ENCODE measurements at regions not wholly inside any gene's neighbourhood (a gene's known extent, or its start where the extent isn't known, plus 50 kb on each side); places are given as distances from the start of the nearest gene placed in this dataset.

DNA sequence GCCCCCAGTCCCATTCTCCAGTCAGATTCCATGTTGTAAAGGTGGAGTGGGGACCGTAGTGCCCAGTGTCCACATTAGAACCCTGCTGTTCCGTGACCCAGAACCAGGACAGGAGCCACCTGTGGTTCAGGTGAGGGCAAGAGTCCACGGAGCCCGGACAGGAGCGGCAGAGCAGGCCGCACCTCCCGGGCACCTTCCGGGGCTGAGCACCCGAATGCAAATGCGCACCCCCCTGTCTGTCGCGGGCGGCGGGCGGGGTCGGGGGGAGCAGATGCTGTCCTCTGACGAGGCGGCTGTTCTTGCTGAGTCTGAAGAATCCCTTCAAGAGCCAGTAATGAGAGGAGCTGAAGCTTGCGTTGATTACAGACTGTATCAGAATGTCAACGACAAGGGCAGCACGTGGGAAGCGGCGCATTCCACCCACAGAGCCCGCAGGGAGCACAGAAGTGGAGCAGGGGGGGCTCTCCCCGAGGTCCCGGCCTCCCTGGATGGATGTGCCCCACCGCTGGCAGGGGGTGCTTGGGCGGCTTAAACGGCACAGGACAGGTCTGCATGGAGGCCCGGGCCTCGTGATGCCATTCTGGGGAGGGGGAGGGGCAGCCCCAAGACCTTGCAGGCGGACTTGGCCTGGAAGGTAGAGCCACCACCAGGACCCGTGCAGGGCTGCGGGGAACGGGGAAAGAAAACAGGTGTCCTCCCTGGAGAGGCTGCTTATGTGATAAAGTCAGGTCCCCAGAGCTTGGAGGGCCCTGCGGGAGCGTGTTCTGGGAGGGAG, 407.5 kb upstream of the RNF32 start:
- DNase-seq (ENCODE audit: low read depth in 3 of 3, low spot score in 1 of 3), result no peak

GRCh38 chr7:156230576-156230975, 410.0 kb upstream of the RNF32 start:
- no peak for DNase-seq (ENCODE audit: low read depth in 3 of 3, low spot score in 1 of 3)

GRCh38 chr7:156224833-156225225, 412.6 kb upstream of the SHH start:
- no peak for DNase-seq (ENCODE audit: low read depth in 3 of 3, low spot score in 1 of 3)

- no peak for DNase-seq (ENCODE audit: low read depth in 3 of 3, low spot score in 1 of 3)
Measured at GRCh38 chr7:156223935-156224832, 411.9 kb upstream of the SHH start.

GRCh38 chr7:156222611-156223010, 410.3 kb upstream of the SHH start:
- DNase-seq (ENCODE audit: low read depth in 3 of 3, low spot score in 1 of 3), result no peak

DNA sequence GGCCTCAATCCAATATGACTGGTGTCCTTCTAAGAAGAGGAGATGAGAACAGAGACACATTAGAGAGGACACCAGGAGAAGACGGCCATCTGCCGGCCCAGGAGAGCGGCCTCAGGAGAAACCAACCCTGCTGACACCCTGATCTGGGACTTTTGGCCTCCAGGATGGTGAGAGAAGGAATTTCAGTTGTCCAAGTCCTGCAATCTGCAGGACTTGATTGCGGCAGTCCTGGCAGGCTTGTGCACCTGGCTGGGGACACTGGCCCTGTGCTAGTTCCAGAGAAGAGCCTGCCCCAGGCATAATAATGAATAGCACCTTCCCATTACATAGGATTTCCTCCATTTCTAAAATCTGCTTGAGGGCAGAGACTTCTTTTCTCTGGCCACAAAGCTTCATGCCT, 409.9 kb upstream of the SHH start:
- no peak for DNase-seq (ENCODE audit: low read depth in 3 of 3, low spot score in 1 of 3)

- DNase-seq (ENCODE audit: low read depth in 3 of 3, low spot score in 1 of 3), result no peak
Measured at GRCh38 chr7:156220701-156221100, 408.4 kb upstream of the SHH start.

DNA sequence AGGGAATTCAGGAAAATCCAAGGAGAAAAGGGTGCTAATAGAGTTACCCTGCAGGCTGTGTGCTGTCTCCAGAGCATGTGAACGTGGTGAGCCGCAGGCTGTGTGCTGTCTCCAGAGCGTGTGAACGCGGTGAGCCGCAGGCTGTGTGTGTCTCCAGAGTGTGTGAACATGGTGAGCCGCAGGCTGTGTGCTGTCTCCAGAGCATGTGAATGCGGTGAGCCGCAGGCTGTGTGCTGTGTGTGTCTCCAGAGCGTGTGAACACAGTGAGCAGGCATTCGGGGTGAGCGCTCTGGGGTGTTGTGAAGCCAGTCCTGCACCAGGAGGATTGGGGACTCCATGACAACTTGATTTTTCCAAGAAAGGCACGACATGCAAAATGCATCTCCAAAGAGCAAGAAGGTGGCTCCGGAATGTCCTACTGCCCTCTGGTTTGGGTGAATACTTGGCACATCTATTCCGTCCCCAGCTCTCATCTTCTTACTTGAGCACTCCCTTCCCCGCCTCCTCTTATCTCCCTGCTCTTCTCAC, 407.9 kb upstream of the SHH start:
- DNase-seq (ENCODE audit: low read depth in 3 of 3, low spot score in 1 of 3), result no peak

DNA sequence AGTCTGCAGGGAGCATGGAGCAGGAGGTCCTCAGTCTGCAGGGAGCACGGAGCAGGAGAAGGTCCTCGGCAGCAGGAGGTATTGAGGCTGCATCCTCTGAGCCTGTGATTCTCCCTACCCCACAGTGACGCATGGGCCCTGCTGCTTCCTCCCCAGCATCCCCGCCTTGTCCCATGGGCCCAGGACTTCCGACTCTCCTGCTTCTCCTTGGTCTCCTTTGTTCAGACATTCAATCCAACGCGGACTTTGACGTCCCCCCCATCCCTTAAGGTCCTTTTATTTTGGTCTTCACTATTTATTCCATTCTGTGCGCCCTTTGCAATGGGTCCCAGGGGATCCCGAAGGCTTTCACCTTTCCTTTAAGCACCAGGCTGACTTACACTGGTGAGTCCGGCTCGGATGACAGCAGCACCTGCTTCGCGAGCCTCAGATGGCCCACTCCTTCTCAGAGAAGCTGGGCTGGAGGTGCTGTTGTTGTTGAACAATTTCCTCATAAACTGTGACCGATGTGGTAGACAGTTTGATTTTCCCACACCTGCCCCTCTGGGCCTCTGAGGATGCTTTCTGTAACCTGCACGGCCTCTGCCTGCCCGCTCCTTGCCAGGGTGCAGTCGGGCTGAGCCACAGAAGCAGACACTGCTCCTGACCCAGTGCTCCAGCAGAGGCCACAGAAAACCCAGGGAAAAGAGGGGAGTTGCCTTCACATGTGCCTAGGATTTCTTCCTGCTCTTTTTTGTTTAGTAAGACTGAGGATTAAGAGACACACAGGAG, 407.2 kb upstream of the SHH start:
- no peak for DNase-seq (ENCODE audit: low read depth in 3 of 3, low spot score in 1 of 3)

DNA sequence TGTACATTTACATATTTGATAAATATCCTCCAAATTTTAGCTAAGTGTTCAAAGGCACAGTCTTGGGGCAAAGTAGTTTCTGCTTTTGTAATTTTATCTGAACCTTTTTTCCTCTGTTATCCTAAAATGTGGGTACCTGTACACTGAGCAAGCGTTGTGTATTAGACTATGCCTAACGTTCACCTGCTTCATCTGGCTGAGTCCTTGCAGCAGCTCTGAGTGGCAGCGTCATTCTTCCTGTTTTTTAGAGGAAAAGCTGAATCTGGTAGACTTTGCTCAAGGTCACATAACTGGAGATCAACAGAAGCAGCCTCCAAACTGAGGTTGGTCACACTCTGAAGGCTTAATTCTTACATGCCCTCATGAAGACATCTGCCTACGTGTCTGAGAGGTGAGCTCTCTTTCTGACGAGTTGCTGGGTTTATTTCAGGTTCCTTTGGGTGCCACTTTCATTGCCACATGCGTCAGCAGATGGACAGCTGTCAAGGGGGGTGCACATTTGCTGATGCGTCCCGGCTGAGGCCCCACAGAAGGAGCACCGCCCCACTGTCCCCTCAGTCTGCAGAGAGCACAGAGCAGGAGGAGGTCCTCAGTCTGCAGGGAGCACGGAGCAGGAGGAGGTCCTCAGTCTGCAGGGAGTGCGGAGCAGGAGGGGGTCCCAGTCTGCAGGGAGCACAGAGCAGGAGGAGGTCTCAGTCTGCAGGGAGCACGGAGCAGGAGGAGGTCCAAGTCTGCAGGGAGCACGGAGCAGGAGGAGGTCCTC, 406.5 kb upstream of the SHH start:
- DNase-seq (ENCODE audit: low read depth in 3 of 3, low spot score in 1 of 3), result no peak

GRCh38 chr7:156217803-156218202, 405.5 kb upstream of the SHH start:
- DNase-seq (ENCODE audit: low read depth in 3 of 3, low spot score in 1 of 3), result no peak

- DNase-seq (ENCODE audit: low read depth in 3 of 3, low spot score in 1 of 3), result no peak
Measured at GRCh38 chr7:156209087-156209486, 396.8 kb upstream of the SHH start.

DNA sequence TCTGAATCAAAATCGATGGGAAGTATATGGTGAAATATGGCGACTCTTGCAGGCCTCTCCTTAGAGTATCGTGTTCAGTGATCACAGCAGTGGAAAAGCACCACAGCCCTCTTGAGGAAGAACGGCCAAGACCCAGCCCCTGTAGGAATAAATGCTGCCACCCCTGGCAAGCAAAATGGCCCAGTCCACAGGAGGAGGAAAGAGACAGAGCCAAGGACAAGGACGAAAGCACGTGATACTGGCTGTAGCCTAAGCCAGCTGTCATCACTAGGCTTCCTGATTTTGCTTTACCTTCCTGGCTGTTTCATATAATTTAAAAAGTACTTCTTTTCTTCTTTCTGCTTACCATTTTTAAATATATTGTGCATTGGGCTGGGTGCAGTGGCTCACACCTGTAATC, 395.0 kb upstream of the SHH start:
- DNase-seq (ENCODE audit: low read depth in 3 of 3, low spot score in 1 of 3), result no peak

- DNase-seq (ENCODE audit: low read depth in 3 of 3, low spot score in 1 of 3), result no peak
Measured at GRCh38 chr7:156206174-156206573, 393.9 kb upstream of the SHH start.

- no peak for DNase-seq (ENCODE audit: low read depth in 3 of 3, low spot score in 1 of 3)
Measured at GRCh38 chr7:156204820-156205219, 392.6 kb upstream of the SHH start.

DNA sequence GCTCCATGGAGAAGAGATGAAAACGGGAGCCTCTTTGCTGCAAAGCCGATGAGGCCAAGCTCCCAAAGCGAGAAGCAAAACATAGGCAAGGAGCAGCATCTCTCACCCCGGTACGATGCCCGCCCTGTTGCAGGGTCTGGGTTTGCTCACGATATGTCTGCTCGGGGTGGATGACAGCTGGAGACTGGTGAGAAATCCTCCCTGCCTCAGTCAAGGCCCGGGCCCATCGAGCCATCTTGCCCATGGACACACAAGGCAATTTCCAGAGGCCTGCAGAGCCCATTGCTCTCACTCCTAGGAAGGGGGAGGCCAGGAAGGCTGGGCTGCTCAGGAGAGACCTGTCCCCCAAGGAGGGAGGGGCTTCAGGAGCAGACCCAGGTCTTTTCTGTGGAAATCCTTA, 391.7 kb upstream of the SHH start:
- no peak for DNase-seq (ENCODE audit: low read depth in 3 of 3, low spot score in 1 of 3)

DNA sequence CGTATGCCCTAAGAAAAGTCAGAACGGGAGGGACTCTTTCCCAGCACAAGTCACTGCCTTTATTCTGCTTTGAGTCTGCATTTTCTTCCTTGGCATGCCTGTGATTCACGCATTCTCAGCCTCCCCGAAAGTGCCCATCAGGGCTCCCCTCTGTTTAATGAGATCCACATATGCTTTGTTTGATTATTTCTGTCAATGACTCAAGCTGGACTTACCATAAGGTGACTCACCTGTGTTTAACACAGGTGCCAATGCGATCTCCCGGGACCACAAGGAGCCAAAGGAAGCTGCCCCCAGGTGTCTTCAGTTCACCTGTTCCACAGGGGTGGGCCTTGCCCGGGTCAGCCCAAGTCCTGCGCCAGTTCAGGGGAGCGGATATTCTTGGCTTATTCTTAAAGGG, 386.0 kb upstream of the SHH start:
- DNase-seq (ENCODE audit: low read depth in 3 of 3, low spot score in 1 of 3), result no peak

DNA sequence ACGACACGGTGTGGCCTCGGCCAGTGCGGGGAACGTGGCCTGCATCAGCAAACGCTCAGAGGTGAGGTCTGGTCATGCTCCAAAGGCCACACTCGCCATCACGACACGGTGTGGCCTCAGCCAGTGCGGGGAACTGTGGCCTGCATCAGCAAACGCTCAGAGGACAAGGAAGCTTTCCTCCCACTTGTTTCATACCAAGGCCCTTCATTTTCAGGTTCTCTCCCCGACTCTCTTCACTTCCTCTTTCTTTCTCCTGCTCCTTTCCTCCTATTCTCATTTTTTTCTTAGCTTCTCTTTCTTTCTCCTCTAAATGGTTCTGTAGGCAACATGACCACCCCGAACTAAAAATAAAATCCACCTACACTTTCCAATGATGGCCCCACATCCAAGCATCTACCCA, 384.4 kb upstream of the SHH start:
- DNase-seq (ENCODE audit: low read depth in 3 of 3, low spot score in 1 of 3), result no peak

DNA sequence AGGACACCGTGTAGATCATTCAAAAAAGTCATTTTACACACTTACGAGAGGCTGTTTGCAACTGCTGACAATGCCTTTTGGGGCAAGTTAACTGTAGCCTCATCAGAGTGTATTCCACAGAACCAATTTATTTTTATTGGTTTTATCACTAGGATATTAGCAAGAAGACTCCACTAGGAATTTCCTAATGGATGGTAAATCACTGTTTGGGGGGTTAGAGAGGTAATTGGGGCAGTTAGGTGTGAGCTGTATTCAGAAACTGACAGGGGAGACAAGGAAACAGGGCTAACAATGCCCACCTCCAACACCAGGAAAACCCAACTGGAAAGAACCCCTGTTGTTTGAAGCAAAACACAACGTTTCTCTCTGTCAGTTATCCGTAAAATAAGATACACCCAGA, 383.0 kb upstream of the SHH start:
- DNase-seq (ENCODE audit: low read depth in 3 of 3, low spot score in 1 of 3), result no peak

DNA sequence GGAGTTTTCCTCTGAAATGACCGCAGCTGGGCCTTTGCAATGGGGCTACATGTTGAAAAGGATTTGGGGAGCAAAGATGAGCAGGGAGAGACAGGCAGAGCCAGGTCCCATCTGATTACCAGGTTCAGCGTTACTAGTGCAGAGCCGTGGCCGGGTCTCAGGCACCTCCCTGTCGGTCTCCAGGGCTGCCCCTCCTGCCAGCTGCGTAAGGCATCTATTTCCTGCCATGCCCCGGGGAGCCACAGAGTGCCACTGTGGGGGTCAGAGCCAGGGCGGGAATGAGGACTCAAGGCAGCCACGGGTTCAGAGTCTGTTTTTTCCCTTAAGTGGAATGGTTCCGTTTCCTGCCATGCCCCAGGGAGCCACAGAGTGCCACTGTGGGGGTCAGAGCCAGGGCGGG, 382.6 kb upstream of the SHH start:
- DNase-seq (ENCODE audit: low read depth in 3 of 3, low spot score in 1 of 3), result no peak

DNA sequence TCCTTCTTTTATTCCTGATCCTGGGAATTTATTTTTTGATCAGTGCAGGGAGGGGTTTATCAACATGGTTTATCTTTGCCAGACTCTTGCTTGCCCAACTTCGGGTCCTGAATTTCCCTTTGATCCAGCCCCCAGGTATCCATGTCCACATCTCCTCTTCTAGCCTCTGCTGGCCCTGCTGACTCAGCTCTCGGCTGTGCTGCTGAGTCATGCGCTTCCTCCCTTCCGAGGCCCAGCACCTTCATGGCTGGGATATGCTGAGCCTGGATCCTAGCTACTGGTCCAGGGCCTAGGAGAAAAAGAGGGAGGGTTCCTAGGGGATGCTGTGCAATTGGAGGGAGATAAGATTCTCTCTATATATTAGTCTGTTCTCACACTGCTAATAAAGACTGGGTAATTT, 380.7 kb upstream of the SHH start:
- no peak for DNase-seq (ENCODE audit: low read depth in 3 of 3, low spot score in 1 of 3)

Data from stimulated activated CD4-positive, alpha-beta T cell treated with anti-CD3 and anti-CD28 coated beads, TNF-alpha, amount 100 ng/mL, for 1 hour (primary cell).